NCI-H345 treated with DMSO at 0.1 percent for 48 hours (cell line): ENCODE measurements at regions not wholly inside any gene's neighbourhood (a gene's known extent, or its start where the extent isn't known, plus 50 kb on each side); places are given as distances from the start of the nearest gene placed in this dataset.

ENCODE experiments used
- DNase-seq: peaks from one replicate; lab custom pipeline; 2025; ENCODE audit not compliant: unreplicated experiment; lab: John Stamatoyannopoulos, UW

- DNase-seq, result no peak
These were observed 142.0 kb upstream of the RGMB start for GRCh38 chr5:98631311-98632054.

DNA sequence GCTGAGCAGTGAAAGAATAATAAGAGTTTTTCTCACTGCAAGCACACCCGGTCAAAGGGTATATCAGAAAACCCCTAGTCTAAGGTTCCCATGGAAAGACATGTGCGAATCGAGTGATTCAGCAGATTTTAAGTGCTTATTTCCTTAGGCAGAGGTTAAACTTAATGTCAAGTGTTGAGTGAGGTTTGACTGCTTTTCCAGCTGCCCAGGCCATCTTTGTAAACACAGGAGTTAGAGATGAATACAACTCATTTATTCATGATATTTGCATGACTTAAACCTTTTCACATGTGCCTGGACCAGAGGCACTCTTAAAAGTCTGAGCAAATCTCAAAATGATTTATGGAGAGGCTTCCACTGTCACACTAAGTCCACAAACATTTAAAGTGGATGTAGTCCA lies 137.8 kb upstream of the RGMB start:
- no peak for DNase-seq

DNA sequence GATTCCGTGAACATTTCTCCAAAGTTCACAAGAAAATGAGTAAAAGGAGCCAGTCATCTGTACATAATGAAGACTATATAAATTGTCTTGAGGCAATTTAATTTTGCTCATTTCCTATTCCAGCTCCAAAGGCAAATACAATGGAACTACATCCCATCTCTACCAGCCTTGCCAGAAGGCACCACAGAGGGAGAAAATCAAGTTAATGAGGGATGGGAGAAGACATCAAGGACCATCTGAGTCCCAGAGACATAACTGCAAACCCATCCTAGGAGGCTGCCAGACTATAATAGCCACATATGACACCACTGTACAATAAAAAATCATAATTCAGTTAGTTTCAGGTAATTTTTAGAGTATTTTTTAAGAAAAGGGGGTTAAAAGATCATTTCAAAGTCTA lies 136.3 kb upstream of the RGMB start:
- no peak for DNase-seq

DNA sequence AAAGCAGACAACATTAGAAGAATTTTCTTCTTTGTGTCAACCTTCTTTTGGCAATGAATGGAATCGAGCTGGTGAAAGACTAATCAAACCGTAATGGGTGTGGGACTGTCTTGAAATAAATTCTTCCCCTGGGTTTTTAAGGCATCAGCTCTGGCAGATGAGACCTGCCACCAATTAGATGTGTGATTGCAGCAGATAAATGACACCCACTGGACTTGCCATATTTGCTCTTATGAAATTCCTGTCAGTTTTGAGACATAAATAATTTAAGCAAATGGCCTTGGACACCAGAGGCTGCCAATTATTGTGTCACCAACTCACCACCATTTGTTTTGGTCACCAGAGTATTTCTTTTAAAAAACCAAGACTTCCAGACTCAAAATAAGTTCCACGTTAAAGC lies 135.9 kb upstream of the RGMB start:
- DNase-seq, result no peak

- no peak for DNase-seq
These were observed 135.4 kb upstream of the RGMB start for GRCh38 chr5:98638111-98638510.

GRCh38 chr5:98638701-98639100 lies 134.8 kb upstream of the RGMB start:
- no peak for DNase-seq

GRCh38 chr5:98639274-98639673 lies 134.2 kb upstream of the RGMB start:
- peak; percentile 27 for DNase-seq

GRCh38 chr5:98641671-98642070 lies 131.8 kb upstream of the RGMB start:
- no peak for DNase-seq

GRCh38 chr5:98643569-98643968 lies 129.9 kb upstream of the RGMB start:
- DNase-seq, result no peak

DNA sequence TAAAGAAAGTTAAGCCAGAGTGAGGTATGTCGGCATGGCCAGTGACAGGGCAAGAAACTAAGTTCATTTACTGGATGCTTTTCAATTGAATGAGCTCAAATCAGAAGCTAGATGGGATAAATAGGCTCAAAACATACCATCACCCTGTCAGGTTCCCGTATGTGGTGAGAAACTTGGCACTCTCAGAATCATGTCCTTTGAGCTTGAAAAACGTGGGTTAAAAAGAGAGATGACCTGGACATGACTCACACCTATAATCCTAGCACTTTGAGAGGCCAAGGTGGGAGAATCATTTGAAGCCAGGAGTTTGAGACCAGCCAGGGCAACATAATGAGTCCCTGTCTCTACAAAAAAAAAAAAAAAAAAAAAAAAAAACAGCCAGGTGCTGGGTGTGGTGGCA lies 121.7 kb upstream of the RGMB start:
- no peak for DNase-seq

DNA sequence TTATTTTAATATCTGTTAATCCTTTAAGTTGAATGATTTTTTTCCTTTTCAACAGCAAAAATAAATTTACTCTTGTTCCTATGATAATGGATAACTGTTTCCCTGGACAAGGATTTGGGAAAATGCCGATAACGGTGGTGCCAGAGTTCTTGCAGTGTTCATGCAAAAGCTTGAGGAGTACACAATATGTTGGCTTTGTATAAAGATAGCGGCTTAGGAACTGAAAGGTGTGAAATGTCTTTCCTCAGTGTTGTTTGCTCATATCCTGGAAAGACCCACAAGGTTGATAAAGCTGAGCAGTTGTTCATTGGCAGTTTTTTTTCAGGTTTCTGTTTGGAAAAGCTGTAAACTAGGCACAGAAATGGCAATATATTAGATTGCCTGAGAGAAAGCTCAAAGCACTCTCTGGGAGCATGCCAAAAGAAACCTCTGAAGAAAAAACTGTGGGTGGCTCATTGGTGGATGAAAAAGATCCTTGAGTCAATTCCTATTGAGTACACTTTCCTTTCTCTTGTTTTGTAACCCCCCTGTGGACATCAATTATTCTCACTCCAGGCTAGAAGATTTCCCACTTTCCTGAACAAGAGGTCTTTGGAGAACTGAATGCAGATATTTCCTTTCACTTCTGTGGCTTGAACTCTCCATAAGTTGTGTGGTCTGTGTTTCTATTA lies 117.2 kb upstream of the RGMB start:
- DNase-seq, result no peak

DNA sequence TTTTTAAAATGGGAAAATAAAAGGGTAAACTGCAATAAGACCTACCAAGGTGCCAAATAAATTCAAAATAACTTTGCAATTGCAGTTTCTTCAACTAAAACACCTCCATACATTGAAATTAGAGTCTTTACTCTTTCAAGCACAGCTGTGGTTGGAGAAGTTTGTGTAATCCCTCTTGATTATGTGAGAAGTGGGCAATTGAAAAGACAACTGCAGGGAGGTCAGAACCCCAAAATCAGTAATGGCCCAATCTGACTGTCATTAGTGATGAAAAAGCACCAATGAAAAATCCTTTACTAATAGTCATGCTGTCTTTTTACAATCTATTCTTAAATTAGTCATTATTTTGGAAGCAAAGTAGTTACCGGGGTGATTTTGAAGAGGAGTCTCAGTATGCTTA lies 116.7 kb upstream of the RGMB start:
- DNase-seq, result no peak

DNA sequence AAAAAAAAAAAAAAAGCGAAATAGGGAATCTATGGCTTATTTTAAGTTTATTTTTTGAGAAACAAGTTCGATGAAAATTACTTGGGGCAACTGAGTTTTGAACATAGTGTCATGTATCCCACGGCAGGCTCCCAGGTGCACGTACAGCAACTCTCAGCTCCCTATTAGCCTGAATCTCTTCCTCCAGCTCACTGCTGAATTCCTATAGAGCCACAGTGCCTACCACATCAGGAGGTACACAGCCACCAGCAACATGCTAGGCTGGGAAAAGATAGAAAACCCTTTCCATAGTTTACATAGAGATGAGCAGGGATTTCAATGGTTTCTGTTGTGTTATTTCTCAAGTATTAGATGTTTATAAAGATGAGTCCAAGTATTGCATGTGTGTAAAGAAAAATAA lies 115.9 kb upstream of the RGMB start:
- DNase-seq, result no peak

- no peak for DNase-seq
These were observed 109.9 kb upstream of the RGMB start for GRCh38 chr5:98663521-98663920.

- DNase-seq, result no peak
These were observed 108.7 kb upstream of the RGMB start for GRCh38 chr5:98664736-98665135.

GRCh38 chr5:98679963-98680362 lies 93.5 kb upstream of the RGMB start:
- DNase-seq, result no peak

DNA sequence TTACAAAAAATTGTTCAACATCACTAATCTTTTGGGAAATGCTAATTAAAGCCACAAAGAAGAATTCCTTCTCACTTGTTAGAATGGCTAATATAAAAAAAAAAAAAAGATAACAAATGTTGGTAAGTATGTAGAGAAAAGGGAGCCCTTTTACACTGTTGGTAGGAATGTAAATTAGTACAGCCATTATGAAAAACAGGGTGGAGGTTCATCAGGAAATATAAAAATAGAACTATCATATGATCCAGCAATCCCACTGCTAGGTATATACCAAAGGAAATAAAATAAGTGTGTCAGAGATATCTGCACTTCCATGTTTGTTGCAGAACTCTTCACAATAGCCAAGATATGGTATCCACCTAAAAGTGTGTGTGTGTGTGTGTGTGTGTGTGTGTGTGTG lies 83.5 kb upstream of the RGMB start:
- no peak for DNase-seq

GRCh38 chr5:98694902-98695301 lies 78.6 kb upstream of the RGMB start:
- DNase-seq, result no peak

DNA sequence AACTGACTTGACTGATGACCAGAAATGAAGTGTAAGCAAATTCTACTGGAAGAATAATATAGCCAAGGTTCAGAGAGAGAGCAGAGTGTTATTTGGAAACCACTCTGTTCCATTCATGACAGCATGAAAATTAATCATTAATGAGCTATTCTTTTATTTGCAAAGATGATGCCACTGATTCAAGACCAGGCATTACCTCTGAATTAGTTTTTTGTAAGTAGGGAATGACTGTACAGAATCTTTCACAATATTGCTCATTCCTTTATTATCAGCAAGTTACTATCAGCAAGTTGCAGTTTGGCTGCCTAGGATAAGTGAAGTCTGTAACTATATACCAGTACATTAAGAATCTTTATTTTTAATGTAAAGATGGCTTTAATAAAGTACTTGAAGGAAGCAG lies 75.1 kb upstream of the RGMB start:
- DNase-seq, result no peak

GRCh38 chr5:98700730-98701129 lies 72.7 kb upstream of the RGMB start:
- DNase-seq, result no peak

DNA sequence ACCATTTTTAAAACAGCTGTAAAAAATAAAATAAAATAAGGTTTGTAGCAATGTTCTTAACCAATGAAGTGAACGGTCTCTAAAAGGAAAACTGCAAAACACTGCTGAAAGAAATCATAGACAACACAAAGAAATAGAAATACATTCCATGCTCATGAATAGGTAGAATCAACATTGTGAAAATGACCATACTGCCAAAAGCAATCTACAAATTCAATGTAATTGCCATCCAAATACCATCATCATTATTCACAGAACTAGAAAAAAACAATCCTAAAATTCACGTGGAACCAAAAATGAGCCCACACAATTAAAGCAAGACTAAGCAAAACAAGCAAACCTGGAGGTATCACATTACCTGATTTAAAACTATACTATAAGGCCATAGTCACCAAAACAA lies 67.6 kb upstream of the RGMB start:
- DNase-seq, result no peak

- DNase-seq, result no peak
These were observed 63.8 kb upstream of the RGMB start for GRCh38 chr5:98709681-98710080.

- DNase-seq, result no peak
These were observed 60.4 kb upstream of the RGMB start for GRCh38 chr5:98713027-98713426.
